Small intestine (tissue), 7 donors: ENCODE measurements at regions not wholly inside any gene's neighbourhood (a gene's known extent, or its start where the extent isn't known, plus 50 kb on each side); places are given as distances from the start of the nearest gene placed in this dataset.

Experiments
- DNase-seq, 2 donors: peaks; one replicate each; pipeline versions ENCODE4 v3.0.0 to v3.0.0-alpha.2; 2013
- FAIRE-seq: peaks from 2 replicates; lab custom pipeline; 2012; peaks lifted over from hg19 to GRCh38; lab: Jason Lieb, UNC
- H3K27ac ChIP-seq, 3 donors: one replicate each; pipeline ENCODE4 v1.5.1; 2013; ENCODE audit warnings: low read length in 2 of 3, mild to moderate bottlenecking in 2 of 3, control low read depth in 1 of 3, inconsistent platforms in 1 of 3, low read depth in 1 of 3, moderate library complexity in 1 of 3
- H3K27me3 ChIP-seq, 3 donors: one replicate each; pipeline ENCODE4 v1.6.1; 2013; ENCODE audit warnings: low read length in 3 of 3, inconsistent platforms in 1 of 3; ENCODE audit not compliant: control insufficient read depth in 3 of 3, insufficient read depth in 3 of 3
- H3K36me3 ChIP-seq, 3 donors: one replicate each; pipeline ENCODE4 v1.6.1; 2013; ENCODE audit warnings: low read length in 3 of 3, inconsistent platforms in 1 of 3, low read depth in 1 of 3, mild to moderate bottlenecking in 1 of 3, moderate library complexity in 1 of 3; ENCODE audit not compliant: control insufficient read depth in 3 of 3, insufficient read depth in 2 of 3
- H3K4me1 ChIP-seq, 3 donors: one replicate each; pipeline ENCODE4 v1.6.1; 2013; ENCODE audit warnings: low read length in 2 of 3, inconsistent platforms in 1 of 3, low read depth in 1 of 3, mild to moderate bottlenecking in 1 of 3, moderate library complexity in 1 of 3; ENCODE audit not compliant: control insufficient read depth in 3 of 3, insufficient read depth in 2 of 3
- H3K4me3 ChIP-seq, 3 donors: one replicate each; pipeline ENCODE4 v1.5.1; 2013; ENCODE audit warnings: low read length in 3 of 3, control low read depth in 1 of 3, inconsistent platforms in 1 of 3, low read depth in 1 of 3, mild to moderate bottlenecking in 1 of 3, moderate library complexity in 1 of 3
- H3K9me3 ChIP-seq, 2 donors: one replicate each; pipeline ENCODE4 v1.6.1; 2013; ENCODE audit warnings: low read depth in 1 of 2, low read length in 1 of 2; ENCODE audit not compliant: control insufficient read depth in 2 of 2, insufficient read depth in 1 of 2
- WGBS, 3 donors: extraction: QIAGEN DNeasy Blood & Tissue Kit; methylation state at CpG; one replicate each; pipeline ENCODE4 v1.1.7; 2013; 5-methylcytosine and 5-hydroxymethylcytosine counted together
- donor health status: healthy with polysubstance abuse.
- donor health status: control.
- donor health status: control.
- donor health status: Bipolar disorder and iron deficiency.
- donor health status: healthy.

DNA sequence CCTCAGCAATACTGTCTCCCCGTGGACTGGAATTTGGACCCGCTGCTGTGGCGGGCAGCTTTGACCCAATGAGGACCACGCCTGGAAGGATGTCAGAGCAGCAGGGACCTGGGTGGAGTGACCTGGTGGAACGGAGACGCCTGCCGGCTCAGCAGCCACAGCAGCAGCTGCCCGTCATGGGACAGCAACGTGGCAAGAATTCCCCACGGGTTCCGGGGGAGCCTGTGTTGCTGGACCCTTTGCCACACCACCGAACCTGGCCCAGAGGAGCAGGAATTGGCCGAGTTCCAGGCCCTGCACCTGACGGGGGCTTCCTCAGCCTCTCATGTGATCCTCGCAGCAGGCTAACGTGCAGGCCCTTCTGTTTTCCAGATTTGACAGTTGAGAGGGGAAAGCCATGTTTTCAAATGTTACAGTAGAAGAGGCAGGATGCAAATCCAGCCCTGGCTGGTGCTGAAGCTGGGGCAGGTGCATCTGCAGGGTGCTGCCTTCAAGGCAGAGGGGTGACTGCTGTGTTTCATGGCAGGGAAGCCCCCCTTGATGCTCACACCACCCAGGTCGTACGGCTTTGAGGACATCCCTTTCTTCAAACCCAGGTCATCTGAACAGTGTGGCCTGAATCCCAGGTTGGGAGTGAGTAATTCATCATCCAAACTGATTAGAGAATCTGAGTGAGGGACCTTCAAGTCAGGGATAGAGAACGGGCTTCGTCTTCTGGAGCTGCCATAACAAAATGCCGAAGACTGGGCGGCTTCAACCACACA is 93.4 kb downstream of the THBS2 start:
- FAIRE-seq: no peak
- Histone ChIP-seq H3K9me3 (peaks cover 0 to 4% of the 10 kb centered on the region in 2 donors), H3K27me3 (no peaks in the 10 kb centered on the region), H3K4me3 (no peak overlapping the region), H3K36me3 (no peaks in the 10 kb centered on the region), H3K27ac (no peak overlapping the region), H3K4me1 (no peaks in the 10 kb centered on the region)
- 77 to 80% (median 78%) methylated on average over 21 to 22 of the region's 22 CpGs for WGBS, 3 donors
- DNase-seq: no peak

DNA sequence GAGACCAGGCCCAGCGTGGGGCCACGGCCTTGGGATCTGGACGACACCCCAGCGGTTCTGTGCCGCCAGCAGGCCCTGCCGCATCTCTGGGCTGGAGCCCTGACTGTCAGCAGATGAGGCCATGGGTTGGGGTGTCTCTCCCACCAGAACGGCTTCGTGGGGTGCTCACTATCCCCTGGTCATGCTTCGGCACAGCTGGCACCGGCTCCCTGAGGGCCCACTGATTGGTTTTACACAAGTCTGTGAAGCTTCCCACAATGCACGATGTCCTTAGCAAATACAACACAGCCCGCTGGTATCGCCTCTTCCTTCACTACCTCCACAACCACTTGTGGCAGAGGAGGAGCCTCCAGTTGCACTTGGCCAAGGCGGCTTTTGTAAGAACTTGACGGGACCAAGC is 94.3 kb downstream of the THBS2 start:
- DNase-seq (no peak), FAIRE-seq (no peak)
- Histone ChIP-seq H3K27ac (no peak overlapping the region), H3K4me3 (no peak overlapping the region), H3K9me3 (peaks cover 0 to under 1% of the 10 kb centered on the region in 2 donors), H3K4me1 (no peaks in the 10 kb centered on the region), H3K36me3 (no peaks in the 10 kb centered on the region), H3K27me3 (peaks cover 0 to 2% (median 0%) of the 10 kb centered on the region in 3 donors)
- 91 to 95% (median 94%) methylated on average over 15 of the region's 15 CpGs for WGBS, 3 donors

- Histone ChIP-seq H3K9me3 (no peaks in the 10 kb centered on the region), H3K36me3 (no peaks in the 10 kb centered on the region), H3K27me3 (peaks cover 0 to 2% (median 0%) of the 10 kb centered on the region in 3 donors), H3K27ac (peak overlapping the region in 1 of 3 donors; percentile 58), H3K4me3 (no peak overlapping the region), H3K4me1 (no peaks in the 10 kb centered on the region)
- no peak for FAIRE-seq
- no peak for DNase-seq
- 79 to 83% (median 81%) methylated on average over 10 of the region's 10 CpGs for WGBS, 3 donors
Measured at GRCh38 chr6:169158691-169159090, 95.0 kb downstream of the THBS2 start.

DNA sequence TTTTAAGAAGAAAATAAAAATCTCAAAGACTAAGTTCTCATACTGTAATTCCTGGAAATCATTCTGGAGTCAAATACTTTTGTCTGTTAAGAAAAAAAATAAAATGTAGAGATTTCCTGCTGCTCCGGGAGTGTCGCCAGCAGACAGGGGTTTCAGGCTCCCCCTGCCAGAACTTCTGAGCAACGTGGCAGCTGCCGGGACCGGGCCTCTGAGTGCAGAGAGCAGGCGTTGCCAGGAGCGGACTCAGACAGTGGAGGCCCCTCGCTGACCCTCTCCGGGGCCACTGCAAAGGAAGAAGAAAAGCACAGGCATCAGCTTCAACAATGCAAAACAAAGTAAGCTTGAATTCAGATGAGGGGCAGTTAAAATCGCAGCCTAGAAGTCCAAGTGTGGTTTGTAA is 95.5 kb downstream of the THBS2 start:
- FAIRE-seq: no peak
- Histone ChIP-seq H3K4me3 (no peak overlapping the region), H3K27ac (peak overlapping the region in 1 of 3 donors; percentile 61), H3K27me3 (peaks cover 0 to 2% (median 0%) of the 10 kb centered on the region in 3 donors), H3K9me3 (no peaks in the 10 kb centered on the region), H3K4me1 (no peaks in the 10 kb centered on the region), H3K36me3 (no peaks in the 10 kb centered on the region)
- DNase-seq: peak in 1 of 2 donors; percentile 32
- WGBS, 3 donors: 40 to 55% (median 47%) methylated on average over 10 of the region's 10 CpGs

GRCh38 chr6:169157197-169158148 is 96.2 kb downstream of the THBS2 start:
- peaks cover 0 to 2% (median 0%) of the 10 kb centered on the region in 3 donors for H3K27me3 ChIP-seq
- no peaks in the 10 kb centered on the region for H3K4me1 ChIP-seq
- DNase-seq: no peak
- peak overlapping the region in 1 of 3 donors; percentile 61 for H3K27ac ChIP-seq
- H3K9me3 ChIP-seq: no peaks in the 10 kb centered on the region
- no peak overlapping the region for H3K4me3 ChIP-seq
- H3K36me3 ChIP-seq: no peaks in the 10 kb centered on the region
- 68 to 87% (median 87%) methylated on average over 22 of the region's 22 CpGs for WGBS, 3 donors
- no peak for FAIRE-seq

DNA sequence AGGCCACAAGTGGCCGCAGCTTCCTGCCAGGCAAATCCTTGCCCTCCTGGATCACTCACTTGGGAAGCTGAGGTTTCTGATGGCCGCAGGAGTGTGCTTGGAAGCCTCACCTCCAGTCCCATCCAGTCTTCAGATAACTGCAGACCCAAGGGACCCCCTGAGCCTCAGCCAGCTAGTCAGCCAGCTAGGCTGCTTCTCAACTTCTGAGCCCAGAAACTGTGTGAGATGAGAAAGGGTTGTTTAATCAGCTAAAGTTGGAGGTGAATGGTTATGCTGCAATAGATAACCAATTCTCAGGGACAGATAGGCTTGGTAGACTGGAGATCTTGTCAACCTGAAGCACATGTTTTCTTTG is 96.9 kb downstream of the THBS2 start:
- DNase-seq (no peak), FAIRE-seq (no peak)
- Histone ChIP-seq H3K9me3 (no peaks in the 10 kb centered on the region), H3K27ac (peak overlapping the region in 1 of 3 donors; percentile 61), H3K27me3 (peaks cover 0 to 2% (median 0%) of the 10 kb centered on the region in 3 donors), H3K4me3 (no peak overlapping the region), H3K4me1 (no peaks in the 10 kb centered on the region), H3K36me3 (no peaks in the 10 kb centered on the region)
- 87 to 96% (median 89%) methylated on average over 2 of the region's 2 CpGs for WGBS, 3 donors

DNA sequence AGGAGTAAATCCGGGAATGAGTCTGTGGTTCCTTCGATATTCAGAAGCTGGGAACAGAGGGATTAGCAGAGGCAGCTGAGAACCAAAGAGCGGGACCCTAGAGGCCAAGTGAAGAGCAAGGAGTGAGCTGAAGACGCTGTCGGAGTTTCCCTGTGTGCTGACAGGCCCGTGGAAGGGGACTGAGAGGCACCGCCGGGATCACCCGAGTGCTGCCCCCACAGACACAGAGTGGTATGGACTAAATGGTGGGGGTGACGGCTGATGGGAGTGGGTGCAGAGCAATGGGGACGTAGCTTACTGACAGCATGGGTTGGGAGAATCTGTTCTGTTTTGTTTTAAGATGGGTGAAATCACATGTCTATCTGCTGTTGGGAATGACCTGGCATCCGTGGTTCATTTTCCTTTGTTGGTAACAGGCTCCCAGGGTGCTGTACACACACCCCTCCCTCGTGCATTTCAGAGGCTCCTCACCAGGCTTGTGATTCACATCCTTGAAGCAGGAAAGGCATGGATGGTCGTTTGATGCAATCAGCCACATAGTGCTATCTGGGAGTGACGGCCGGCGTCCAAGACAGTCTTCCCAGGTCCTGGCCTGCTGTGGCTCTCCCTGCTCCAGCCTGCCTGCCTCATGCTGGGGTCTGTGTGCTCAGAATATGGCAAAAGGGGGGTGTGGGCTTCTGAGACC is 97.4 kb downstream of the THBS2 start:
- no peak for FAIRE-seq

DNA sequence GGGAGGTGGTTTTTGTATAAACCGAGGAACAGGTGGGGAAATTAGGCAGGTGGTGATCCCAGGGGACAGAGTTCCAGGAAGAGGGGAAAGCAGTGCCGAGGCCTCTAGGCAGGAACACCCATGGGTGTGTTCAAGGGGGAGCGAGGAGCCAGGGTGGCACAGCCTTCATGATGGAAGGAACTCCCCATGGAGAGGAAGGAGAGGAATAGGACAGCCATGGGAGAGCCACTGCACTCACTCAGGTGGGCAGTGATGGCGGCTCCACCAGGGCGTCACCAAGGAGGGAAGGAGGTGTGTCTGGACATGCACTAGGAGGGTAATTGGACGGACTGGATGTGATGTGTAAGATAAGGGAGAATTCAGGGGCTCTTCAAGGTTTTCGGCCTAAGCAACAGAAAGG is 98.2 kb downstream of the THBS2 start:
- DNase-seq (no peak), FAIRE-seq (no peak)
- Histone ChIP-seq H3K27me3 (peaks cover 0 to 2% (median 0%) of the 10 kb centered on the region in 3 donors), H3K4me3 (no peak overlapping the region), H3K36me3 (no peaks in the 10 kb centered on the region), H3K9me3 (no peaks in the 10 kb centered on the region), H3K27ac (no peak overlapping the region), H3K4me1 (no peaks in the 10 kb centered on the region)
- 80 to 91% (median 83%) methylated on average over 7 of the region's 7 CpGs for WGBS, 3 donors

More for the DNA sequence above, 97.4 kb downstream of the THBS2 start:
- 79 to 82% (median 81%) methylated on average over 17 of the region's 17 CpGs for WGBS, 3 donors
- H3K4me3 ChIP-seq: no peak overlapping the region
- H3K36me3 ChIP-seq: no peaks in the 10 kb centered on the region
- DNase-seq: no peak
- no peaks in the 10 kb centered on the region for H3K4me1 ChIP-seq
- no peaks in the 10 kb centered on the region for H3K9me3 ChIP-seq
- peaks cover 0 to 2% (median 0%) of the 10 kb centered on the region in 3 donors for H3K27me3 ChIP-seq
- peak overlapping the region in 1 of 3 donors; percentile 61 for H3K27ac ChIP-seq
